ENCODE measurements at regions not wholly inside any gene's neighbourhood (a gene's known extent, or its start where the extent isn't known, plus 50 kb on each side); places are given as distances from the start of the nearest gene placed in this dataset.

DNA sequence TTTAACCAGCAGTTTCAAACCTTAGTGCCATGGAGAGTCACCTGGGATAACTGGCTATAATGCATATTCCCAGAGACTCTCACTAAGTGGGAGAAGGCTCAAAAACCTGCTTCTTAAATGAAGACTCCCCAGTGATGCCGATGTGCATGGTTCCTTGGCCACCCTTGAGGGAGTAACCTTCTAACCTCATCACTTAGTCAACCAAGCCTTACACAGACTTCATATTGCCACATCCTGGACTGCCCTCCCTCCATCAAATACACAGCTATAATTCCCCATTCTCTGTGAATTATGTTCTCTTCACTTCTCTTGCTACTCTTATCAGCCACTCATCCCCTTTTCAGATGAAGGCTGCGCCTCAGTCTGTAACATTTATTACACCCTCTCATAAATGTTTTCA is 462.9 kb upstream of the RGPD4 start:
- in situ Hi-C loops (cut with HindIII; ENCODE audit: low sequenced_read_pairs) = no loop called here
- no peak overlapping the region for H3K4me3 ChIP-seq (ENCODE audit: low read depth, low read length)
- TF ChIP-seq, protein P1, sequence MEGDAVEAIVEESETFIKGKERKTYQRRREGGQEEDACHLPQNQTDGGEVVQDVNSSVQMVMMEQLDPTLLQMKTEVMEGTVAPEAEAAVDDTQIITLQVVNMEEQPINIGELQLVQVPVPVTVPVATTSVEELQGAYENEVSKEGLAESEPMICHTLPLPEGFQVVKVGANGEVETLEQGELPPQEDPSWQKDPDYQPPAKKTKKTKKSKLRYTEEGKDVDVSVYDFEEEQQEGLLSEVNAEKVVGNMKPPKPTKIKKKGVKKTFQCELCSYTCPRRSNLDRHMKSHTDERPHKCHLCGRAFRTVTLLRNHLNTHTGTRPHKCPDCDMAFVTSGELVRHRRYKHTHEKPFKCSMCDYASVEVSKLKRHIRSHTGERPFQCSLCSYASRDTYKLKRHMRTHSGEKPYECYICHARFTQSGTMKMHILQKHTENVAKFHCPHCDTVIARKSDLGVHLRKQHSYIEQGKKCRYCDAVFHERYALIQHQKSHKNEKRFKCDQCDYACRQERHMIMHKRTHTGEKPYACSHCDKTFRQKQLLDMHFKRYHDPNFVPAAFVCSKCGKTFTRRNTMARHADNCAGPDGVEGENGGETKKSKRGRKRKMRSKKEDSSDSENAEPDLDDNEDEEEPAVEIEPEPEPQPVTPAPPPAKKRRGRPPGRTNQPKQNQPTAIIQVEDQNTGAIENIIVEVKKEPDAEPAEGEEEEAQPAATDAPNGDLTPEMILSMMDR (IDR thresholded peaks at IDR 0.05; ENCODE audit: low read depth, low read length, missing control alignments) = no peak
- no peak for DNase-seq (ENCODE audit: low read depth)

- TF ChIP-seq, protein P1 (IDR thresholded peaks at IDR 0.05; ENCODE audit: low read depth, low read length, missing control alignments) = no peak
- H3K4me3 ChIP-seq (ENCODE audit: low read depth, low read length) = no peak overlapping the region
- no peak for DNase-seq (ENCODE audit: low read depth)
- in situ Hi-C loops (cut with HindIII; ENCODE audit: low sequenced_read_pairs) = no loop called here
Measured at GRCh38 chr2:107364361-107364950, 462.2 kb upstream of the RGPD4 start.

DNA sequence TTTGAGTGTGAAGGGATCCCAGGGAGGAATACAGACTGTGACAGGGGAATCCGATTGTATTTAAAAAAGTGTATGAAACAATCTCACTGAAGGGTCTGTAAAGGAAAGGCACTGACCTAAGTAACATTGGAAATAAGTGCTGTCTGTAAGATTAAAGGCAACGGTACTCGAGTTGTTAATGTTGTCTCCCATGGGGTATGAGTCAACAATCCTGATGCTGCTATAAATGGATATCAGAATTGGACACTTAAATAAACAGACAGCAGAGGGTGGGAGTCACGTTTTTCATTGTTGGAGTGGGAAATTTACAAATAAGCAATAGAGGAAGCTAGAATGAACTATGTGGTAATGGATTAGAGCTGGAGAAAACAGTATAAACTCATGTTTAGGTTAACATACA is 452.4 kb upstream of the RGPD4 start:
- in situ Hi-C loops (cut with HindIII; ENCODE audit: low sequenced_read_pairs) = no loop called here
- H3K4me3 ChIP-seq (ENCODE audit: low read depth, low read length) = no peak overlapping the region
- TF ChIP-seq, protein P1 (IDR thresholded peaks at IDR 0.05; ENCODE audit: low read depth, low read length, missing control alignments) = no peak
- DNase-seq (ENCODE audit: low read depth) = no peak

GRCh38 chr2:107376909-107377308 is 449.8 kb upstream of the RGPD4 start:
- H3K4me3 ChIP-seq (ENCODE audit: low read depth, low read length) = no peak overlapping the region
- DNase-seq (ENCODE audit: low read depth) = no peak
- in situ Hi-C loops (cut with HindIII; ENCODE audit: low sequenced_read_pairs) = no loop called here
- TF ChIP-seq, protein P1 (IDR thresholded peaks at IDR 0.05; ENCODE audit: low read depth, low read length, missing control alignments) = no peak

DNA sequence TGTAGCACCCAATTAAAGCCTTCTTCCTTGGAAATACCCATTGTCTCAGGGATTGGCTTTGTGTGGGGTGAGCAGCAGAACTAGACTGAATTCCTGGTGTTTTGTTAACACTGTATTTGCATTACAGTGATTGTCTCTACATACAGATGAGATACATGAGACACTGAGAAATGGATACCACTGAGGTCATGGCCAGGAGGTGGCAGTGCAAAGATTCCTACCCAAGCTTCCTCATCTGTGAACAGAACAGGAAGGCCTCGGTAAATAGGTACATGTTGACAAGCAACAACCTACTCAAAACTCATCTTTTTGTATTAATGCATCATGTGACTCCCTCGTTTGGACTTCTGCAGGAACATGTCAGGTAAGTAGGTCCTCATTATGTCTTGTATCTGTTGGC is 445.8 kb upstream of the RGPD4 start:
- H3K4me3 ChIP-seq (ENCODE audit: low read depth, low read length) = no peak overlapping the region
- TF ChIP-seq, protein P1 (IDR thresholded peaks at IDR 0.05; ENCODE audit: low read depth, low read length, missing control alignments) = no peak
- no peak for DNase-seq (ENCODE audit: low read depth)
- in situ Hi-C loops (cut with HindIII; ENCODE audit: low sequenced_read_pairs) = no loop called here

GRCh38 chr2:107383691-107384090 is 443.0 kb upstream of the RGPD4 start:
- no peak overlapping the region for H3K4me3 ChIP-seq (ENCODE audit: low read depth, low read length)
- DNase-seq (ENCODE audit: low read depth) = no peak
- TF ChIP-seq, protein P1 (IDR thresholded peaks at IDR 0.05; ENCODE audit: low read depth, low read length, missing control alignments) = no peak
- in situ Hi-C loops (cut with HindIII; ENCODE audit: low sequenced_read_pairs) = no loop called here

All from astrocyte of the cerebellum (primary cell).